H9 (cell line): ENCODE measurements at regions not wholly inside any gene's neighbourhood (a gene's known extent, or its start where the extent isn't known, plus 50 kb on each side); places are given as distances from the start of the nearest gene placed in this dataset.
A peak's percentile ranks its signal among the peaks of the same experiment; 100 is the strongest.

Experiments
- DNase-seq: peaks from one replicate; pipeline ENCODE4 v3.0.0-alpha.2; 2017
- H2AFZ ChIP-seq: one replicate; pipeline ENCODE4 v1.6.1; 2013; ENCODE audit warnings: mild to moderate bottlenecking, low read length, control low read depth, moderate library complexity
- H2AK5ac ChIP-seq: 2 replicates; pipeline ENCODE4 v1.6.1; 2013; ENCODE audit warnings: low read length, control low read depth, mixed read lengths; ENCODE audit not compliant: insufficient read length
- H2BK120ac ChIP-seq: one replicate; pipeline ENCODE4 v1.6.1; 2013; ENCODE audit warnings: low read depth, mild to moderate bottlenecking, low read length, control low read depth, inconsistent platforms; ENCODE audit not compliant: poor library complexity, severe bottlenecking
- H2BK12ac ChIP-seq: 2 replicates; pipeline ENCODE4 v1.6.1; 2013; ENCODE audit warnings: low read length, control low read depth, mixed read lengths, low read depth; ENCODE audit not compliant: insufficient read length
- H2BK15ac ChIP-seq: 2 replicates; pipeline ENCODE4 v1.6.1; 2013; ENCODE audit warnings: low read depth, low read length, control low read depth
- H2BK20ac ChIP-seq: one replicate; pipeline ENCODE4 v1.6.1; 2013; ENCODE audit warnings: low read depth, mild to moderate bottlenecking, low read length, control low read depth, inconsistent platforms; ENCODE audit not compliant: poor library complexity, severe bottlenecking
- H2BK5ac ChIP-seq: 2 replicates; pipeline ENCODE4 v1.6.1; 2013; ENCODE audit warnings: low read length, control low read depth, mixed read lengths; ENCODE audit not compliant: insufficient read length
- H3K14ac ChIP-seq: 2 replicates; pipeline ENCODE4 v1.6.1; 2013; ENCODE audit warnings: low read length, control low read depth; ENCODE audit not compliant: insufficient read depth
- H3K18ac ChIP-seq: 2 replicates; pipeline ENCODE4 v1.6.1; 2013; ENCODE audit warnings: low read depth, mild to moderate bottlenecking, mixed read lengths, low read length, control low read depth; ENCODE audit not compliant: insufficient read length
- H3K23ac ChIP-seq: 2 replicates; pipeline ENCODE4 v1.6.1; 2013; ENCODE audit warnings: low read length, control low read depth, mixed read lengths, low read depth; ENCODE audit not compliant: insufficient read length
- H3K23me2 ChIP-seq: 2 replicates; pipeline ENCODE4 v1.6.1; 2013; ENCODE audit warnings: low read depth, mild to moderate bottlenecking, mixed read lengths, low read length, control low read depth; ENCODE audit not compliant: insufficient read length, poor library complexity, severe bottlenecking
- H3K27ac ChIP-seq: 2 replicates; pipeline ENCODE4 v1.5.1; 2013; ENCODE audit warnings: low read length, control low read depth, mixed read lengths, low read depth; ENCODE audit not compliant: insufficient read length
- H3K27me3 ChIP-seq: 2 replicates; pipeline ENCODE4 v1.6.1; 2013; ENCODE audit warnings: low read length, control low read depth, inconsistent platforms; ENCODE audit not compliant: insufficient read depth
- H3K4ac ChIP-seq: 2 replicates; pipeline ENCODE4 v1.6.1; 2013; ENCODE audit warnings: low read depth, mild to moderate bottlenecking, control low read depth, inconsistent platforms, low read length, moderate library complexity
- H3K4me1 ChIP-seq: 2 replicates; pipeline ENCODE4 v1.6.1; 2013; ENCODE audit warnings: low read length, control low read depth, inconsistent platforms; ENCODE audit not compliant: insufficient read depth
- H3K4me2 ChIP-seq: 2 replicates; pipeline ENCODE4 v1.6.1; 2013; ENCODE audit warnings: low read length, control low read depth, mixed read lengths; ENCODE audit not compliant: insufficient read length, insufficient read depth
- H3K56ac ChIP-seq: 2 replicates; pipeline ENCODE4 v1.6.1; 2013; ENCODE audit warnings: low read depth, mild to moderate bottlenecking, mixed read lengths, low read length, control low read depth; ENCODE audit not compliant: insufficient read length
- H3K79me1 ChIP-seq: 2 replicates; pipeline ENCODE4 v1.6.1; 2013; ENCODE audit warnings: low read depth, mild to moderate bottlenecking, moderate library complexity, low read length, control low read depth, inconsistent platforms; ENCODE audit not compliant: insufficient read depth, poor library complexity, severe bottlenecking
- H3K79me2 ChIP-seq: 2 replicates; pipeline ENCODE4 v1.6.1; 2013; ENCODE audit warnings: low read length, control low read depth, inconsistent platforms; ENCODE audit not compliant: insufficient read depth
- H3K9ac ChIP-seq: 2 replicates; pipeline ENCODE4 v1.6.1; 2013; ENCODE audit warnings: low read length, control low read depth, mixed read lengths; ENCODE audit not compliant: insufficient read length; ENCODE audit errors: extremely low read depth
- H3K9me3 ChIP-seq: one replicate; pipeline ENCODE4 v1.6.1; 2013; ENCODE audit warnings: low read depth, low read length, inconsistent platforms; ENCODE audit not compliant: control insufficient read depth
- H3T11ph ChIP-seq: one replicate; pipeline ENCODE4 v1.6.1; 2013; ENCODE audit warnings: mild to moderate bottlenecking, low read length, control low read depth, inconsistent platforms
- H4K20me1 ChIP-seq: one replicate; pipeline ENCODE4 v1.6.1; 2013; ENCODE audit not compliant: control insufficient read depth, insufficient read length, insufficient read depth
- H4K5ac ChIP-seq: 2 replicates; pipeline ENCODE4 v1.6.1; 2013; ENCODE audit warnings: low read depth, mild to moderate bottlenecking, mixed read lengths, low read length, control low read depth; ENCODE audit not compliant: insufficient read length
- H4K8ac ChIP-seq: replicated peaks from 2 replicates; pipeline ENCODE4 v1.6.1; 2013; ENCODE audit warnings: low read length, control low read depth, mixed read lengths, low read depth; ENCODE audit not compliant: insufficient read length
- H4K91ac ChIP-seq: 2 replicates; pipeline ENCODE4 v1.6.1; 2013; ENCODE audit warnings: low read depth, mild to moderate bottlenecking, moderate library complexity, mixed read lengths, low read length, control low read depth; ENCODE audit not compliant: insufficient read length
- H3K27ac Mint-ChIP-seq, 3 experiments: 2 replicates in 2 of 3; 3 replicates in 1 of 3; pipeline ENCODE4 v1.8.0; 2020 to 2021; ENCODE audit warnings: mixed read lengths in 3 of 3, mild to moderate bottlenecking in 1 of 3, moderate library complexity in 1 of 3
- H3K27me3 Mint-ChIP-seq: 2 replicates; pipeline ENCODE4 v1.8.0; 2021; ENCODE audit warnings: low read depth, mild to moderate bottlenecking, moderate library complexity, mixed read lengths
- H3K36me3 Mint-ChIP-seq, 3 experiments: 2 replicates in 2 of 3; 3 replicates in 1 of 3; pipeline ENCODE4 v1.8.0; 2020 to 2021; ENCODE audit warnings: low read depth in 3 of 3, mixed read lengths in 3 of 3; ENCODE audit not compliant: insufficient read depth in 1 of 3
- H3K4me1 Mint-ChIP-seq, 2 experiments: 2 replicates each; pipeline ENCODE4 v1.8.0; 2020; ENCODE audit warnings: mixed read lengths in 2 of 2
- H3K4me3 Mint-ChIP-seq, 2 experiments: 2 replicates in 1 of 2; 3 replicates in 1 of 2; pipeline ENCODE4 v1.8.0; 2020 to 2021; ENCODE audit warnings: mild to moderate bottlenecking in 2 of 2, mixed read lengths in 2 of 2, moderate library complexity in 1 of 2
- H3K9me3 Mint-ChIP-seq, 2 experiments: 2 replicates in 1 of 2; 3 replicates in 1 of 2; pipeline ENCODE4 v1.8.0; 2020; ENCODE audit warnings: mild to moderate bottlenecking in 2 of 2, mixed read lengths in 2 of 2, moderate library complexity in 1 of 2
- CTCF ChIP-seq: fragments of 200-600 bp; sonication (generic); conservative IDR thresholded peaks from 3 replicates; pipeline ENCODE4 v1.8.0; 2021; ENCODE audit warnings: antibody characterized with exemption, mild to moderate bottlenecking
- WGBS: extraction: QIAGEN DNeasy Blood & Tissue Kit; methylation state at CpG from one replicate; pipeline ENCODE4 v1.1.7; 2013; ENCODE audit warnings: missing lambda C conversion rate, low lambda C conversion rate, mixed read lengths; ENCODE audit not compliant: insufficient read length; ENCODE audit errors: extremely low coverage; 5-methylcytosine and 5-hydroxymethylcytosine counted together

- Histone ChIP-seq H3K79me1 (no peaks in the 10 kb centered on the region), H4K8ac (no peak overlapping the region), H3K18ac (no peak overlapping the region), H3K79me2 (no peaks in the 10 kb centered on the region), H3K14ac (no peak overlapping the region), H3K23me2 (no peaks in the 10 kb centered on the region), H2BK120ac (no peak overlapping the region), H3K56ac (no peak overlapping the region), H4K20me1 (no peaks in the 10 kb centered on the region), H3T11ph (no peak overlapping the region), H2BK12ac (no peak overlapping the region), H4K91ac (no peak overlapping the region), H3K9ac (no peak overlapping the region), H4K5ac (no peak overlapping the region), H3K23ac (no peak overlapping the region), H2BK5ac (no peak overlapping the region), H3K9me3 (no peaks in the 10 kb centered on the region), H2AK5ac (no peak overlapping the region), H3K4ac (no peak overlapping the region), H3K27me3 (no peaks in the 10 kb centered on the region), H3K27ac (no peak overlapping the region), H3K4me1 (no peaks in the 10 kb centered on the region), H3K4me2 (no peak overlapping the region), H2AFZ (no peak overlapping the region), H2BK15ac (no peak overlapping the region), H2BK20ac (no peak overlapping the region)
- Mint-ChIP-seq H3K4me3 (no peak overlapping the region), H3K27me3 (peaks cover 80% of the 10 kb centered on the region), H3K36me3 (peaks cover 0 to 9% (median 4%) of the 10 kb centered on the region in 3 experiments; a peak in 4 of 7 replicates), H3K9me3 (peaks cover 16 to 17% of the 10 kb centered on the region in 2 experiments), H3K4me1 (peaks cover 14 to 15% of the 10 kb centered on the region in 2 experiments), H3K27ac (no peak overlapping the region)
- no CpG with 5 or more reads among the region's 6 CpGs for WGBS
- 0 out of 3 replicates have a peak, but pooled peaks have one; percentile 6 for TF ChIP-seq CTCF
- no peak for DNase-seq
Measured at GRCh38 chr16:54432897-54433229, 146.3 kb upstream of the IRX3 start.
